ENCODE measurements at regions not wholly inside any gene's neighbourhood (a gene's known extent, or its start where the extent isn't known, plus 50 kb on each side); places are given as distances from the start of the nearest gene placed in this dataset.

DNA sequence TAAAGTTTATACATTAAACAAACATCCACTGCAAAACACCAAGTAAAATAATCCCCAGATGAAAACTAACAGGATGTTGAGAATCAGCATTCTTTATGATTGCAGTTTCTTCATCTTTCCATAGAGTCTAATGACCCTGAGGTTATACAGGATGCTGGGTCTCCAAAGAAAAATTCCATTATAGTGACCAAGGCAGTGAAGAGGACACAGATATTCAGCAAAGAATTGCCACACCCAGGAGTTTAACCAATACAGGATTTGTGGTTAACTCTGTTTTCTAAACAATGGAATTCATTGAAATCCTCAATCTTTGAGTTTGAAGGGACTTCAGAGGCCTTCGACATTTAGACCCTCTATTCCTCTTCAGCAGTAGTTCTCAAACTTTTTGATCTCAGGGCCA is 76.2 kb upstream of the ESX1 start:
- intact Hi-C loops (cut with micrococcal nuclease; ENCODE audit: unreplicated experiment): no loop called here
- no peak overlapping the region for H3K4me3 ChIP-seq (ENCODE audit: low read depth in 2 of 2, low read length in 2 of 2)
- no peaks in the 10 kb centered on the region for H3K9me3 ChIP-seq (ENCODE audit: control insufficient read depth, insufficient read depth, low read depth, low read length)
- BruUV-seq (replicated peaks): no TSS peak
- no peak for ATAC-seq
- H3K27ac ChIP-seq (ENCODE audit: low read length): no peak overlapping the region
- CTCF ChIA-PET: no interaction called here
- in situ Hi-C loops (cut with HindIII; ENCODE audit: low pct_unique_long_range_greater_than_20kb, low sequenced_read_pairs): no loop called here
- no peaks in the 10 kb centered on the region for H3K4me1 ChIP-seq (ENCODE audit: control insufficient read depth, insufficient read depth, low read length)
- no peaks in the 10 kb centered on the region for H3K27me3 ChIP-seq (ENCODE audit: control insufficient read depth, insufficient read depth, low read length)
- no peak for DNase-seq (ENCODE audit: low read depth, low spot score)
- no peaks in the 10 kb centered on the region for H3K36me3 ChIP-seq (ENCODE audit: control insufficient read depth, insufficient read depth, low read length)
- TF ChIP-seq, protein P1, sequence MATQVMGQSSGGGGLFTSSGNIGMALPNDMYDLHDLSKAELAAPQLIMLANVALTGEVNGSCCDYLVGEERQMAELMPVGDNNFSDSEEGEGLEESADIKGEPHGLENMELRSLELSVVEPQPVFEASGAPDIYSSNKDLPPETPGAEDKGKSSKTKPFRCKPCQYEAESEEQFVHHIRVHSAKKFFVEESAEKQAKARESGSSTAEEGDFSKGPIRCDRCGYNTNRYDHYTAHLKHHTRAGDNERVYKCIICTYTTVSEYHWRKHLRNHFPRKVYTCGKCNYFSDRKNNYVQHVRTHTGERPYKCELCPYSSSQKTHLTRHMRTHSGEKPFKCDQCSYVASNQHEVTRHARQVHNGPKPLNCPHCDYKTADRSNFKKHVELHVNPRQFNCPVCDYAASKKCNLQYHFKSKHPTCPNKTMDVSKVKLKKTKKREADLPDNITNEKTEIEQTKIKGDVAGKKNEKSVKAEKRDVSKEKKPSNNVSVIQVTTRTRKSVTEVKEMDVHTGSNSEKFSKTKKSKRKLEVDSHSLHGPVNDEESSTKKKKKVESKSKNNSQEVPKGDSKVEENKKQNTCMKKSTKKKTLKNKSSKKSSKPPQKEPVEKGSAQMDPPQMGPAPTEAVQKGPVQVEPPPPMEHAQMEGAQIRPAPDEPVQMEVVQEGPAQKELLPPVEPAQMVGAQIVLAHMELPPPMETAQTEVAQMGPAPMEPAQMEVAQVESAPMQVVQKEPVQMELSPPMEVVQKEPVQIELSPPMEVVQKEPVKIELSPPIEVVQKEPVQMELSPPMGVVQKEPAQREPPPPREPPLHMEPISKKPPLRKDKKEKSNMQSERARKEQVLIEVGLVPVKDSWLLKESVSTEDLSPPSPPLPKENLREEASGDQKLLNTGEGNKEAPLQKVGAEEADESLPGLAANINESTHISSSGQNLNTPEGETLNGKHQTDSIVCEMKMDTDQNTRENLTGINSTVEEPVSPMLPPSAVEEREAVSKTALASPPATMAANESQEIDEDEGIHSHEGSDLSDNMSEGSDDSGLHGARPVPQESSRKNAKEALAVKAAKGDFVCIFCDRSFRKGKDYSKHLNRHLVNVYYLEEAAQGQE (IDR thresholded peaks at IDR 0.05; ENCODE audit: insufficient read depth in 1 of 2, low read depth in 2 of 2, low read length in 1 of 2): no peak
- TF ChIP-seq SIN3A (IDR thresholded peaks at IDR 0.05; ENCODE audit: borderline replicate concordance, insufficient read depth, low read depth, low read length) (no peak), TCF7L2 (IDR thresholded peaks at IDR 0.05; ENCODE audit: low read depth, low read length) (no peak), POLR2AphosphoS5 (IDR thresholded peaks at IDR 0.05; ENCODE audit: low read depth, low read length) (no peak)
- TF ChIP-seq, protein P2, sequence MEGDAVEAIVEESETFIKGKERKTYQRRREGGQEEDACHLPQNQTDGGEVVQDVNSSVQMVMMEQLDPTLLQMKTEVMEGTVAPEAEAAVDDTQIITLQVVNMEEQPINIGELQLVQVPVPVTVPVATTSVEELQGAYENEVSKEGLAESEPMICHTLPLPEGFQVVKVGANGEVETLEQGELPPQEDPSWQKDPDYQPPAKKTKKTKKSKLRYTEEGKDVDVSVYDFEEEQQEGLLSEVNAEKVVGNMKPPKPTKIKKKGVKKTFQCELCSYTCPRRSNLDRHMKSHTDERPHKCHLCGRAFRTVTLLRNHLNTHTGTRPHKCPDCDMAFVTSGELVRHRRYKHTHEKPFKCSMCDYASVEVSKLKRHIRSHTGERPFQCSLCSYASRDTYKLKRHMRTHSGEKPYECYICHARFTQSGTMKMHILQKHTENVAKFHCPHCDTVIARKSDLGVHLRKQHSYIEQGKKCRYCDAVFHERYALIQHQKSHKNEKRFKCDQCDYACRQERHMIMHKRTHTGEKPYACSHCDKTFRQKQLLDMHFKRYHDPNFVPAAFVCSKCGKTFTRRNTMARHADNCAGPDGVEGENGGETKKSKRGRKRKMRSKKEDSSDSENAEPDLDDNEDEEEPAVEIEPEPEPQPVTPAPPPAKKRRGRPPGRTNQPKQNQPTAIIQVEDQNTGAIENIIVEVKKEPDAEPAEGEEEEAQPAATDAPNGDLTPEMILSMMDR (IDR thresholded peaks at IDR 0.05): no peak
- POLR2A ChIA-PET: no interaction called here

DNA sequence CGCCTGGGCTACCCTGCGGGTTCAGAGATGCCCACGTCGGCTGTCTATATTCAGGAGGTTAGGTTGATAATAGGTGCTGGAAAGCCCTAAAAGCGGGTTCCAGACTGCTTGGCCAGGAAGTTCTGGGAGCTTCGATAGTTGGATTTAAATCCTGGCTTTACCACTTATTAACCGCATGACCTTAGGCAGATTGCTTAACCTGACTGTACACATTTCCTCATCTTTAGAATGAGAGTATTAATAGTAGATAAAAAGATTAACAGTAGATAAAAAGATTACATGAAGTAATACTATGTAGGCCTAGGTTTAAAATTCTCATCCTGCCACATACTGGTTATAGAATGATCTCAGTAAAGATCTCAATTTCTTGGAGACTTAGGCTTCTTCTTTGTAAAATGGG is 75.0 kb upstream of the ESX1 start:
- Histone ChIP-seq H3K27ac (ENCODE audit: low read length) (no peak overlapping the region), H3K27me3 (ENCODE audit: control insufficient read depth, insufficient read depth, low read length) (no peaks in the 10 kb centered on the region), H3K4me3 (ENCODE audit: low read depth in 2 of 2, low read length in 2 of 2) (no peak overlapping the region), H3K36me3 (ENCODE audit: control insufficient read depth, insufficient read depth, low read length) (no peaks in the 10 kb centered on the region), H3K4me1 (ENCODE audit: control insufficient read depth, insufficient read depth, low read length) (no peaks in the 10 kb centered on the region), H3K9me3 (ENCODE audit: control insufficient read depth, insufficient read depth, low read depth, low read length) (no peaks in the 10 kb centered on the region)
- TF ChIP-seq SIN3A (IDR thresholded peaks at IDR 0.05; ENCODE audit: borderline replicate concordance, insufficient read depth, low read depth, low read length): no peak
- TF ChIP-seq, protein P2 (IDR thresholded peaks at IDR 0.05): no peak
- TF ChIP-seq POLR2AphosphoS5 (IDR thresholded peaks at IDR 0.05; ENCODE audit: low read depth, low read length): no peak
- TF ChIP-seq, protein P1 (IDR thresholded peaks at IDR 0.05; ENCODE audit: insufficient read depth in 1 of 2, low read depth in 2 of 2, low read length in 1 of 2): no peak
- no peak for TF ChIP-seq TCF7L2 (IDR thresholded peaks at IDR 0.05; ENCODE audit: low read depth, low read length)
- DNase-seq (ENCODE audit: low read depth, low spot score) (no peak), ATAC-seq (no peak)
- in situ Hi-C loops (cut with HindIII; ENCODE audit: low pct_unique_long_range_greater_than_20kb, low sequenced_read_pairs) (no loop called here), intact Hi-C loops (cut with micrococcal nuclease; ENCODE audit: unreplicated experiment) (no loop called here)
- ChIA-PET CTCF (no interaction called here), POLR2A (no interaction called here)
- no TSS peak for BruUV-seq (replicated peaks)

All from Panc1 (cell line).